Astrocyte (in vitro differentiated cells and primary cell): ENCODE measurements at regions not wholly inside any gene's neighbourhood (a gene's known extent, or its start where the extent isn't known, plus 50 kb on each side); places are given as distances from the start of the nearest gene placed in this dataset.

Source experiments
- EZH2 ChIP-seq: IDR thresholded peaks from 2 replicates; pipeline ENCODE4 v1.6.1; 2012; ENCODE audit warnings: mild to moderate bottlenecking, low read length, inconsistent platforms; ENCODE audit not compliant: insufficient read depth
- TF ChIP-seq, protein P1 (sequence below): IDR thresholded peaks from 2 replicates; pipeline ENCODE4 v1.5.1; 2011; ENCODE audit warnings: low read depth, mild to moderate bottlenecking, inconsistent platforms, low read length, moderate library complexity; ENCODE audit not compliant: insufficient read depth

DNA sequence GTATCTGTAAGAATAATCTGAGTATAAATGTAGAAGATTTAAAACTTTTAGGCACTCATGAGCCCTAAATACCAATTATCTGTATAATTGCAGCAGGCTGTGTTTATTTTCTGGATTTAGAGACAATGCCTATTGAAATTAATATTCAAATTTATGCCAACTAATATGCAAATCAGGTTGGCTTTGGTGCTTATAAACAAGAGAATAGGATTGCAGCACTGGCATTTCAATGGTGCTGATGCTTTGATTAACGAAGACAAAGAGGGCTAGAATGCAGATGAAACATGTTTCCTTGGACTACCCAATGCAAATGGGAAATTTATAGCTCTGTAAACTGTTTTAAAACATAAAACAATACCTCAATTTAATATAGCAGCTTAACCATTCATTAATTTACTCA lies 70.7 kb upstream of the GATB start:
- TF ChIP-seq, protein P1, sequence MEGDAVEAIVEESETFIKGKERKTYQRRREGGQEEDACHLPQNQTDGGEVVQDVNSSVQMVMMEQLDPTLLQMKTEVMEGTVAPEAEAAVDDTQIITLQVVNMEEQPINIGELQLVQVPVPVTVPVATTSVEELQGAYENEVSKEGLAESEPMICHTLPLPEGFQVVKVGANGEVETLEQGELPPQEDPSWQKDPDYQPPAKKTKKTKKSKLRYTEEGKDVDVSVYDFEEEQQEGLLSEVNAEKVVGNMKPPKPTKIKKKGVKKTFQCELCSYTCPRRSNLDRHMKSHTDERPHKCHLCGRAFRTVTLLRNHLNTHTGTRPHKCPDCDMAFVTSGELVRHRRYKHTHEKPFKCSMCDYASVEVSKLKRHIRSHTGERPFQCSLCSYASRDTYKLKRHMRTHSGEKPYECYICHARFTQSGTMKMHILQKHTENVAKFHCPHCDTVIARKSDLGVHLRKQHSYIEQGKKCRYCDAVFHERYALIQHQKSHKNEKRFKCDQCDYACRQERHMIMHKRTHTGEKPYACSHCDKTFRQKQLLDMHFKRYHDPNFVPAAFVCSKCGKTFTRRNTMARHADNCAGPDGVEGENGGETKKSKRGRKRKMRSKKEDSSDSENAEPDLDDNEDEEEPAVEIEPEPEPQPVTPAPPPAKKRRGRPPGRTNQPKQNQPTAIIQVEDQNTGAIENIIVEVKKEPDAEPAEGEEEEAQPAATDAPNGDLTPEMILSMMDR, result no peak
- TF ChIP-seq EZH2, result no peak
